K562 (cell line): ENCODE measurements at regions not wholly inside any gene's neighbourhood (a gene's known extent, or its start where the extent isn't known, plus 50 kb on each side); places are given as distances from the start of the nearest gene placed in this dataset.

ENCODE experiments used
- CBFA2T2 ChIP-seq: fragments of 450-650 bp; conservative IDR thresholded peaks from 2 replicates; pipeline ENCODE4 v1.6.1; 2017; ENCODE audit warnings: mild to moderate bottlenecking
- CEBPG ChIP-seq, 3 experiments: fragments of 200-800 bp in 1 of 3; sonication (Bioruptor generic) in 1 of 3; sonication (generic) in 1 of 3; formaldehyde crosslinking in 1 of 3; IDR thresholded peaks in 2 of 3; conservative IDR thresholded peaks in 1 of 3; 2 replicates each; pipeline versions ENCODE4 v1.6.1 to v1.8.0; 2016 to 2022; ENCODE audit warnings: missing compliant biosample characterization in 2 of 3, missing genetic modification characterization in 2 of 3, mild to moderate bottlenecking in 1 of 3, missing genetic modification reagents in 1 of 3
- CHD2 ChIP-seq: IDR thresholded peaks from 2 replicates; pipeline ENCODE4 v1.6.1; 2011; ENCODE audit warnings: low read depth, low read length
- CHD4 ChIP-seq: fragments of 200-600 bp; sonication (generic); IDR thresholded peaks from 3 replicates; pipeline ENCODE4 v1.6.1; 2012; ENCODE audit warnings: low read depth, mild to moderate bottlenecking, mixed read lengths, low read length, inconsistent platforms; ENCODE audit not compliant: insufficient read depth, insufficient replicate concordance, poor library complexity, severe bottlenecking
- DMBX1 ChIP-seq: fragments of 250-450 bp; sonication (Bioruptor Pico); IDR thresholded peaks from 2 replicates; pipeline ENCODE4 v1.8.0; 2022; ENCODE audit warnings: inconsistent platforms, mild to moderate bottlenecking, moderate library complexity, borderline replicate concordance
- GTF2E2 ChIP-seq: fragments of 200-800 bp; sonication (Bioruptor generic); IDR thresholded peaks from 2 replicates; pipeline ENCODE4 v1.6.1; 2016; ENCODE audit warnings: missing genetic modification characterization, missing compliant biosample characterization
- HDAC1 ChIP-seq, 2 experiments: fragments of 450-650 bp; IDR thresholded peaks; 2 replicates each; pipeline ENCODE4 v1.6.1; 2016 to 2017; ENCODE audit warnings: inconsistent platforms in 1 of 2, mild to moderate bottlenecking in 1 of 2, moderate library complexity in 1 of 2
- HDAC6 ChIP-seq: IDR thresholded peaks from 2 replicates; pipeline ENCODE4 v1.6.1; 2012; ENCODE audit warnings: low read depth, mild to moderate bottlenecking, control low read depth, inconsistent platforms, low read length, moderate library complexity
- HDAC8 ChIP-seq: fragments of 450-650 bp; IDR thresholded peaks from 2 replicates; pipeline ENCODE4 v1.6.1; 2016; ENCODE audit warnings: mild to moderate bottlenecking, missing genetic modification characterization, moderate library complexity, missing compliant biosample characterization
- NR0B1 ChIP-seq: fragments of 450-650 bp; IDR thresholded peaks from one replicate; pipeline ENCODE4 v1.6.1; 2018; ENCODE audit warnings: mild to moderate bottlenecking, moderate library complexity; ENCODE audit not compliant: partially characterized antibody
- POLR2AphosphoS5 ChIP-seq: IDR thresholded peaks from 2 replicates; pipeline ENCODE4 v1.6.1; 2011; ENCODE audit warnings: mild to moderate bottlenecking, low read depth, low read length, moderate library complexity; ENCODE audit not compliant: control insufficient read depth, insufficient read depth
- SMAD1 ChIP-seq: fragments of 150-350 bp; IDR thresholded peaks from 2 replicates; pipeline ENCODE4 v1.6.1; 2014; ENCODE audit warnings: low read length, low read depth; ENCODE audit not compliant: partially characterized antibody
- THRA ChIP-seq: fragments of 450-650 bp; IDR thresholded peaks from 2 replicates; pipeline ENCODE4 v1.6.1; 2017; ENCODE audit warnings: mild to moderate bottlenecking, moderate library complexity
- U2AF2 ChIP-seq: fragments of 200-400 bp; formaldehyde crosslinking; optimal IDR thresholded peaks from 2 replicates; pipeline ENCODE3; 2017; ENCODE audit warnings: low read depth, mild to moderate bottlenecking, low read length
- ZBTB33 ChIP-seq: sonication (generic); formaldehyde crosslinking; IDR thresholded peaks from 2 replicates; pipeline ENCODE4 v1.8.1; 2023; ENCODE audit warnings: mild to moderate bottlenecking, missing genetic modification reagents
- ZNF124 ChIP-seq: sonication (generic); formaldehyde crosslinking; IDR thresholded peaks from 2 replicates; pipeline ENCODE4 v1.8.1; 2022; ENCODE audit warnings: missing genetic modification reagents
- ZNF3 ChIP-seq: fragments of 250-450 bp; sonication (Bioruptor Pico); IDR thresholded peaks from 2 replicates; pipeline ENCODE4 v1.5.0; 2021; ENCODE audit warnings: mild to moderate bottlenecking, moderate library complexity
- ZNF41 ChIP-seq: fragments of 250-450 bp; sonication (Bioruptor Pico); conservative IDR thresholded peaks from 2 replicates; pipeline ENCODE4 v1.4.0; 2020; ENCODE audit warnings: mild to moderate bottlenecking
- ZNF431 ChIP-seq: sonication (generic); formaldehyde crosslinking; IDR thresholded peaks from 2 replicates; pipeline ENCODE4 v1.8.0; 2022; ENCODE audit warnings: mild to moderate bottlenecking, missing genetic modification reagents
- ZNF644 ChIP-seq: fragments of 200-800 bp; sonication (Bioruptor generic); IDR thresholded peaks from 2 replicates; pipeline ENCODE4 v1.6.1; 2016; ENCODE audit warnings: low read depth, missing genetic modification characterization, missing compliant biosample characterization
- ZNF780A ChIP-seq: fragments of 250-450 bp; sonication (Bioruptor Pico); IDR thresholded peaks from 2 replicates; pipeline ENCODE4 v1.5.0; 2021; ENCODE audit warnings: mild to moderate bottlenecking
- TF ChIP-seq, protein P1 (sequence below): fragments of 450-650 bp; formaldehyde crosslinking; IDR thresholded peaks from 2 replicates; pipeline ENCODE4 v1.4.0; 2020; ENCODE audit warnings: mild to moderate bottlenecking, moderate library complexity

DNA sequence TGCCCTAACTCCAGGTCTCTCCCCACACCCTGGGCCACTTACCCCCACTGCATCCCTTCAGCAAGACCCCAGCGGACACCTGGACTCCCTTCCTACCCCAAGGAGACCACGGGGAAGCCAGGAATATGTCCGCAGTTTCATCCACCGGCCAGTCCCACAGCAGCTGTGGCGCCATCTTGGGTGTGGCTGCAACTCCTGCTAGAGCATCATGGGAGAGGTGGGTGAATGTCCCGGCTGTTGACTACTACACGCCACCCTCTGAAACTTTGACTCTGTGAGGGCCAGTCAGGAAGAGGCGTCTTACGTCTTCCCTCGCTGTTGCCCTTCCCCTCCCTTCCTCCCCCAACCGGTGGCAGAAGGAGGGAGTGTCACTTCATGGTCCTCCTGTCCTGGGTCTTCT lies 238.3 kb upstream of the RNF32 start (continued):
- TF ChIP-seq NR0B1 (no peak), POLR2AphosphoS5 (peak; percentile 55; the same call in 1 of the 2 replicates), ZNF780A (CRISPR knock-in tag) (no peak), ZNF41 (CRISPR knock-in tag) (peak; percentile 80; the same call in 1 of the 2 replicates), SMAD1 (no peak), U2AF2 (no peak), ZNF431 (CRISPR knock-in tag) (no peak), CHD2 (no peak), ZNF3 (CRISPR knock-in tag) (no peak), CEBPG (CRISPR knock-in tag; IDR thresholded peaks at IDR 0.05) (no peak), CEBPG (tag; conservative IDR thresholded peaks at IDR 0.05 in 1 of 2, IDR thresholded peaks at IDR 0.05 in 1 of 2) (no peak), CBFA2T2 (no peak), ZNF644 (0 out of 2 replicates have a peak, but pooled peaks have one; percentile 56), DMBX1 (CRISPR knock-in tag) (peak; percentile 73; the same call in 1 of the 2 replicates), HDAC1 (IDR thresholded peaks at IDR 0.05) (no peak), CHD4 (no peak), GTF2E2 (tag) (0 out of 2 replicates have a peak, but pooled peaks have one; percentile 26), ZBTB33 (CRISPR knock-in tag) (no peak), ZNF124 (CRISPR knock-in tag) (no peak), THRA (no peak), HDAC8 (peak; percentile 85), HDAC6 (no peak)
- TF ChIP-seq, protein P1, sequence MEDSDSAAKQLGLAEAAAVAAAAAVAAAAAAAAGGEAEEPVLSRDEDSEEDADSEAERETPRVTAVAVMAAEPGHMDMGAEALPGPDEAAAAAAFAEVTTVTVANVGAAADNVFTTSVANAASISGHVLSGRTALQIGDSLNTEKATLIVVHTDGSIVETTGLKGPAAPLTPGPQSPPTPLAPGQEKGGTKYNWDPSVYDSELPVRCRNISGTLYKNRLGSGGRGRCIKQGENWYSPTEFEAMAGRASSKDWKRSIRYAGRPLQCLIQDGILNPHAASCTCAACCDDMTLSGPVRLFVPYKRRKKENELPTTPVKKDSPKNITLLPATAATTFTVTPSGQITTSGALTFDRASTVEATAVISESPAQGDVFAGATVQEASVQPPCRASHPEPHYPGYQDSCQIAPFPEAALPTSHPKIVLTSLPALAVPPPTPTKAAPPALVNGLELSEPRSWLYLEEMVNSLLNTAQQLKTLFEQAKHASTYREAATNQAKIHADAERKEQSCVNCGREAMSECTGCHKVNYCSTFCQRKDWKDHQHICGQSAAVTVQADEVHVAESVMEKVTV = no peak
